Type B pancreatic cell (in vitro differentiated cells): ENCODE measurements at regions not wholly inside any gene's neighbourhood (a gene's known extent, or its start where the extent isn't known, plus 50 kb on each side); places are given as distances from the start of the nearest gene placed in this dataset.

Source experiments
- DNase-seq: peaks from one replicate; pipeline ENCODE4 v3.0.0; 2021; ENCODE audit warnings: mixed read lengths; ENCODE audit not compliant: unreplicated experiment; ENCODE audit errors: extremely low spot score
- H3K27ac Mint-ChIP-seq: 2 replicates; pipeline ENCODE4 v1.8.0; 2021; ENCODE audit warnings: mild to moderate bottlenecking, mixed read lengths
- H3K27me3 Mint-ChIP-seq: 2 replicates; pipeline ENCODE4 v1.8.0; 2021; ENCODE audit warnings: mixed read lengths
- H3K36me3 Mint-ChIP-seq: 2 replicates; pipeline ENCODE4 v1.8.0; 2021; ENCODE audit warnings: mixed read lengths
- H3K4me1 Mint-ChIP-seq: one replicate; pipeline ENCODE4 v1.8.0; 2021; ENCODE audit warnings: mixed read lengths; ENCODE audit not compliant: unreplicated experiment
- H3K4me3 Mint-ChIP-seq: 2 replicates; pipeline ENCODE4 v1.8.0; 2021; ENCODE audit warnings: mild to moderate bottlenecking, mixed read lengths
- H3K9me3 Mint-ChIP-seq: 2 replicates; pipeline ENCODE4 v1.8.0; 2021; ENCODE audit warnings: mixed read lengths
- CTCF ChIP-seq: fragments of 200-600 bp; sonication (generic); conservative IDR thresholded peaks from 2 replicates; pipeline ENCODE4 v1.5.0; 2021; ENCODE audit warnings: antibody characterized with exemption, mild to moderate bottlenecking

- TF ChIP-seq CTCF = no peak
- no peaks in the 10 kb centered on the region for H3K36me3 Mint-ChIP-seq
- no peak overlapping the region for H3K4me3 Mint-ChIP-seq
- no peaks in the 10 kb centered on the region for H3K9me3 Mint-ChIP-seq
- H3K27me3 Mint-ChIP-seq = no peaks in the 10 kb centered on the region
- peaks cover 10% of the 10 kb centered on the region for H3K4me1 Mint-ChIP-seq
- no peak overlapping the region for H3K27ac Mint-ChIP-seq
- DNase-seq = no peak
Observed at GRCh38 chr13:75088915-75089314, 393.1 kb downstream of the TBC1D4 start.

- Mint-ChIP-seq H3K4me1 (no peaks in the 10 kb centered on the region), H3K36me3 (no peaks in the 10 kb centered on the region), H3K27me3 (no peaks in the 10 kb centered on the region), H3K4me3 (no peak overlapping the region), H3K27ac (no peak overlapping the region), H3K9me3 (no peaks in the 10 kb centered on the region)
- no peak for TF ChIP-seq CTCF
- no peak for DNase-seq
Observed at GRCh38 chr13:75079226-75079625, 402.7 kb downstream of the TBC1D4 start.

GRCh38 chr13:75076476-75076875, 405.5 kb downstream of the TBC1D4 start:
- Mint-ChIP-seq H3K4me3 (no peak overlapping the region), H3K27ac (no peak overlapping the region), H3K4me1 (peaks cover 6% of the 10 kb centered on the region), H3K36me3 (no peaks in the 10 kb centered on the region), H3K27me3 (peaks cover 5% of the 10 kb centered on the region), H3K9me3 (no peaks in the 10 kb centered on the region)
- no peak for TF ChIP-seq CTCF
- DNase-seq = no peak

- no peak for DNase-seq
- Mint-ChIP-seq H3K9me3 (no peaks in the 10 kb centered on the region), H3K4me1 (peaks cover 12% of the 10 kb centered on the region), H3K27me3 (peaks cover 5% of the 10 kb centered on the region), H3K27ac (no peak overlapping the region), H3K4me3 (no peak overlapping the region), H3K36me3 (no peaks in the 10 kb centered on the region)
- no peak for TF ChIP-seq CTCF
Observed at GRCh38 chr13:75073786-75074185, 408.2 kb downstream of the TBC1D4 start.

GRCh38 chr13:75072891-75073290, 409.1 kb downstream of the TBC1D4 start:
- Mint-ChIP-seq H3K4me1 (peaks cover 12% of the 10 kb centered on the region), H3K4me3 (no peak overlapping the region), H3K27ac (no peak overlapping the region), H3K36me3 (no peaks in the 10 kb centered on the region), H3K27me3 (peaks cover 5% of the 10 kb centered on the region), H3K9me3 (no peaks in the 10 kb centered on the region)
- no peak for TF ChIP-seq CTCF
- DNase-seq = no peak

GRCh38 chr13:75072368-75072767, 409.6 kb downstream of the TBC1D4 start:
- no peaks in the 10 kb centered on the region for H3K9me3 Mint-ChIP-seq
- no peak overlapping the region for H3K4me3 Mint-ChIP-seq
- H3K36me3 Mint-ChIP-seq = no peaks in the 10 kb centered on the region
- peaks cover 5% of the 10 kb centered on the region for H3K27me3 Mint-ChIP-seq
- TF ChIP-seq CTCF = no peak
- DNase-seq = no peak
- H3K27ac Mint-ChIP-seq = no peak overlapping the region
- peaks cover 12% of the 10 kb centered on the region for H3K4me1 Mint-ChIP-seq
